ENCODE measurements at regions not wholly inside any gene's neighbourhood (a gene's known extent, or its start where the extent isn't known, plus 50 kb on each side); places are given as distances from the start of the nearest gene placed in this dataset.

- FAIRE-seq, result no peak
- Histone ChIP-seq H3K79me2 (ENCODE audit: insufficient read depth, low read length) (no peaks in the 10 kb centered on the region), H3K4me3 (replicated peaks in 1 of 3; ENCODE audit: insufficient read depth in 1 of 3, low read depth in 2 of 3, low read length in 3 of 3) (no peak overlapping the region), H3K4me1 (ENCODE audit: insufficient read depth, low read length) (no peaks in the 10 kb centered on the region), H3K9ac (ENCODE audit: insufficient read depth, low read depth, low read length) (no peak overlapping the region), H3K36me3 (replicated peaks in 1 of 2; ENCODE audit: control insufficient read depth in 1 of 2, insufficient read depth in 2 of 2, low read length in 2 of 2) (no peaks in the 10 kb centered on the region), H3K4me2 (ENCODE audit: low read depth, low read length) (no peak overlapping the region), H3K27me3 (ENCODE audit: control insufficient read depth in 1 of 2, insufficient read depth in 2 of 2, low read length in 2 of 2) (no peaks in the 10 kb centered on the region), H4K20me1 (ENCODE audit: insufficient read depth, low read length) (no peaks in the 10 kb centered on the region), H3K9me3 (ENCODE audit: low read length) (no peaks in the 10 kb centered on the region), H3K27ac (ENCODE audit: extremely low read length, insufficient read depth, low read length) (no peak overlapping the region), H2AFZ (ENCODE audit: low read length) (no peak overlapping the region)
- WGBS (ENCODE audit: low lambda C conversion rate), result 1% methylated on average over 5 of the region's 31 CpGs
- in situ Hi-C loops (cut with HindIII; ENCODE audit: extremely low pct_ligation_motif_present, low pct_unique_long_range_greater_than_20kb), result no loop called here
- intact Hi-C loops (cut with micrococcal nuclease; ENCODE audit: unreplicated experiment), result no loop called here
- BruUV-seq (replicated peaks), result no TSS peak
- ChIA-PET POLR2A (no interaction called here), CTCF (ENCODE audit: low intra/inter-chr PET ratio, low total read pairs) (no interaction called here)
- ATAC-seq, result no peak
- TF ChIP-seq ZSCAN9 (CRISPR knock-in tag; IDR thresholded peaks at IDR 0.05; ENCODE audit: borderline replicate concordance) (no peak), CBX5 (CRISPR knock-in tag; IDR thresholded peaks at IDR 0.05; ENCODE audit: borderline replicate concordance) (no peak), MLLT10 (CRISPR knock-in tag; IDR thresholded peaks at IDR 0.05) (no peak), NFKB2 (CRISPR knock-in tag; IDR thresholded peaks at IDR 0.05; ENCODE audit: borderline replicate concordance) (no peak), KLF13 (CRISPR knock-in tag; IDR thresholded peaks at IDR 0.05) (no peak), HIVEP1 (CRISPR knock-in tag; IDR thresholded peaks at IDR 0.05) (no peak), REL (CRISPR knock-in tag; conservative IDR thresholded peaks at IDR 0.05) (no peak), ZNF616 (CRISPR knock-in tag; IDR thresholded peaks at IDR 0.05; ENCODE audit: low read depth) (no peak), CHD2 (IDR thresholded peaks at IDR 0.05; ENCODE audit: low read depth, low read length) (no peak), LRRFIP1 (CRISPR knock-in tag; conservative IDR thresholded peaks at IDR 0.05) (no peak), UBTF (CRISPR knock-in tag; IDR thresholded peaks at IDR 0.05) (no peak), ZNF570 (CRISPR knock-in tag; IDR thresholded peaks at IDR 0.05; ENCODE audit: borderline replicate concordance) (no peak), SMAD9 (CRISPR knock-in tag; IDR thresholded peaks at IDR 0.05) (no peak), TFDP2 (CRISPR knock-in tag; IDR thresholded peaks at IDR 0.05) (no peak), BHLHE40 (IDR thresholded peaks at IDR 0.05; ENCODE audit: low read length) (no peak), SIX4 (CRISPR knock-in tag; IDR thresholded peaks at IDR 0.05) (no peak)
- DNase-seq (ENCODE audit: low spot score), result no peak
These were observed 238.1 kb upstream of the OLFM3 start for GRCh38 chr1:102234753-102235359.
